MM.1S (cell line): ENCODE measurements at regions not wholly inside any gene's neighbourhood (a gene's known extent, or its start where the extent isn't known, plus 50 kb on each side); places are given as distances from the start of the nearest gene placed in this dataset.

Experiments used
- DNase-seq: peaks from one replicate; pipeline ENCODE4 v3.0.0-alpha.2; 2015
- H2AFZ ChIP-seq: fragments of 300-600 bp; sonication (generic); 2 replicates; pipeline ENCODE4 v1.6.0; 2016; ENCODE audit warnings: antibody characterized with exemption, low read length
- H3F3A ChIP-seq: fragments of 300-600 bp; sonication (generic); 2 replicates; pipeline ENCODE4 v1.6.1; 2016; ENCODE audit warnings: mild to moderate bottlenecking, antibody characterized with exemption, low read length, moderate library complexity, mixed read lengths; ENCODE audit not compliant: insufficient read depth
- H3K27ac ChIP-seq: fragments of 300-600 bp; sonication (generic); 2 replicates; pipeline ENCODE4 v1.5.1; 2016; ENCODE audit warnings: mild to moderate bottlenecking, low read length
- H3K27me3 ChIP-seq: fragments of 300-600 bp; sonication (generic); replicated peaks from 2 replicates; pipeline ENCODE4 v1.6.0; 2016; ENCODE audit warnings: low read length; ENCODE audit not compliant: insufficient read depth
- H3K36me3 ChIP-seq: fragments of 300-600 bp; sonication (generic); replicated peaks from 2 replicates; pipeline ENCODE4 v1.6.1; 2016; ENCODE audit warnings: mild to moderate bottlenecking, low read length, mixed read lengths; ENCODE audit not compliant: insufficient read depth
- H3K4me1 ChIP-seq: fragments of 300-600 bp; sonication (generic); 2 replicates; pipeline ENCODE4 v1.6.1; 2016; ENCODE audit warnings: low read length, mixed read lengths
- H3K4me2 ChIP-seq: fragments of 300-600 bp; sonication (generic); 2 replicates; pipeline ENCODE4 v1.6.0; 2016; ENCODE audit warnings: low read depth, low read length
- H3K4me3 ChIP-seq: fragments of 300-600 bp; sonication (generic); 2 replicates; pipeline ENCODE4 v1.5.1; 2016; ENCODE audit warnings: low read length, mixed read lengths
- H3K79me2 ChIP-seq: fragments of 300-600 bp; sonication (generic); 2 replicates; pipeline ENCODE4 v1.6.1; 2016; ENCODE audit warnings: mixed run types, low read length, mixed read lengths
- H3K9ac ChIP-seq: fragments of 300-600 bp; sonication (generic); 2 replicates; pipeline ENCODE4 v1.6.1; 2016; ENCODE audit warnings: low read length, mixed read lengths
- H3K9me2 ChIP-seq: fragments of 300-600 bp; sonication (generic); replicated peaks from 2 replicates; pipeline ENCODE4 v1.6.1; 2016; ENCODE audit warnings: mild to moderate bottlenecking, low read length, mixed read lengths; ENCODE audit not compliant: insufficient read depth
- H3K9me3 ChIP-seq: fragments of 300-600 bp; sonication (generic); replicated peaks from 2 replicates; pipeline ENCODE4 v1.6.1; 2016; ENCODE audit warnings: mild to moderate bottlenecking, low read length, mixed read lengths; ENCODE audit not compliant: insufficient read depth
- H4K20me1 ChIP-seq: fragments of 300-600 bp; sonication (generic); 2 replicates; pipeline ENCODE4 v1.6.1; 2016; ENCODE audit warnings: mild to moderate bottlenecking, low read length, moderate library complexity, mixed read lengths; ENCODE audit not compliant: insufficient read depth
- CTCF ChIP-seq: fragments of 300-600 bp; sonication (generic); IDR thresholded peaks from 2 replicates; pipeline ENCODE4 v1.5.1; 2016; ENCODE audit warnings: antibody characterized with exemption, low read length, mixed read lengths
- EZH2 ChIP-seq: fragments of 300-600 bp; sonication (generic); optimal IDR thresholded peaks from 2 replicates; pipeline ENCODE3; 2017; ENCODE audit warnings: low read depth, mild to moderate bottlenecking, antibody characterized with exemption, low read length, mixed read lengths
- EZH2phosphoT487 ChIP-seq: fragments of 300-600 bp; sonication (generic); IDR thresholded peaks from 2 replicates; pipeline ENCODE4 v1.6.1; 2018; ENCODE audit warnings: antibody characterized with exemption, low read length

- H3K9me2 ChIP-seq, result no peaks in the 10 kb centered on the region
- H3K4me3 ChIP-seq, result no peak overlapping the region
- H3F3A ChIP-seq, result no peaks in the 10 kb centered on the region
- H3K27ac ChIP-seq, result no peak overlapping the region
- H3K36me3 ChIP-seq, result no peaks in the 10 kb centered on the region
- H3K9ac ChIP-seq, result no peak overlapping the region
- H3K4me1 ChIP-seq, result no peaks in the 10 kb centered on the region
- H3K4me2 ChIP-seq, result no peak overlapping the region
- DNase-seq, result no peak
- H3K79me2 ChIP-seq, result no peaks in the 10 kb centered on the region
- H4K20me1 ChIP-seq, result no peaks in the 10 kb centered on the region
- H3K9me3 ChIP-seq, result no peaks in the 10 kb centered on the region
- no peak overlapping the region for H2AFZ ChIP-seq
- no peak for TF ChIP-seq EZH2
- TF ChIP-seq CTCF, result no peak
- no peak for TF ChIP-seq EZH2phosphoT487
- no peaks in the 10 kb centered on the region for H3K27me3 ChIP-seq
Measured at GRCh38 chr2:121010998-121011397, 274.0 kb downstream of the TFCP2L1 start.

DNA sequence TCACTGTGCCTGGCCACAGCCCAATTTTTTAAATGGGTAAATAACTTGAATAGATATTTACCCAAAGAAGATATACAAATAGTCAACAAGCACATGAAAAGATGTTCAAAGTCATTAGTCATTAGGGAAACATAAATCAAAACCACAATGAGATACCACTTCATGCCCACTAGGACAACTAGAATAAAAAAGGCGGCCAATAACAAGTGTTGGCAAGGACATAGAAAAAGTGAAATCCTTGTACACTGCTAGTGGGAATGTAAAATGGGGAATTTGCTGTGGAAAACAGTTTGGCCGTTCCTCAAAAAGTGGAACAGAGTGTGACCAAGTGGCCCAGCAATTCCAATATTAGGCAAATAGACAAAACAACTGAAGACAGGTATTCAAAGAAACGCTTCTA, 270.1 kb downstream of the TFCP2L1 start:
- Histone ChIP-seq H3K27me3 (no peaks in the 10 kb centered on the region), H3K36me3 (no peaks in the 10 kb centered on the region), H3K4me1 (no peaks in the 10 kb centered on the region), H3K79me2 (no peaks in the 10 kb centered on the region), H3K9me3 (no peaks in the 10 kb centered on the region), H3K9me2 (no peaks in the 10 kb centered on the region), H3K9ac (no peak overlapping the region), H2AFZ (no peak overlapping the region), H3K4me3 (no peak overlapping the region), H3K27ac (no peak overlapping the region), H3F3A (no peaks in the 10 kb centered on the region), H3K4me2 (no peak overlapping the region), H4K20me1 (no peaks in the 10 kb centered on the region)
- no peak for TF ChIP-seq CTCF
- no peak for DNase-seq

DNA sequence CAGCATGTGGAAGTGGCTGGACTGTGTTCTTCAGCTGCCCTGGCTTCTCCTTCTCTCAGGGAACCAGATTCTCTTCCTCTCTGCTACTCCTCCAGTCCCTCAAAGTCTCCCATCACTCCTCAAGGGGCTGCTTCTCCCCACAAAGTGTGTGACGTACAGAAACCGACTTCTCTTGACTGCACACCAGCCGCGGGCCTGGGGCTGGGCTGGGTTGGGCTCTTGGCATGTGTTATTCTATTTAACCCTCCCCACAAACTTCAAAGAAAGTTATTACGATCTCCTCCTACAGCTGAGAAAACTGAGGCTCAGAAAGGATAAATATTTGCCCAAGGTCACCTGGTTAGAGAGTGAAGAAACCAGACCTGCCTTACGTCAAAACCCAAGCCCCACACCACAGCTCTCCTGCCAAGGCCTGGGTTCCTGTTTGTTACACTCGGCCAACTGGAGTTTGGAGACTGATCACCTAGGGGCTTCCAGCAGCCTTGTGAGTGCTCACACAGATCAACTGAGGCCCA, 269.0 kb downstream of the TFCP2L1 start:
- H3K4me2 ChIP-seq, result no peak overlapping the region
- H4K20me1 ChIP-seq, result no peaks in the 10 kb centered on the region
- H3K36me3 ChIP-seq, result no peaks in the 10 kb centered on the region
- no peak overlapping the region for H3K27ac ChIP-seq
- H3K4me3 ChIP-seq, result no peak overlapping the region
- H3K9me3 ChIP-seq, result no peaks in the 10 kb centered on the region
- TF ChIP-seq EZH2phosphoT487 (no peak), EZH2 (no peak), CTCF (no peak)
- H3K4me1 ChIP-seq, result no peaks in the 10 kb centered on the region
- no peaks in the 10 kb centered on the region for H3K79me2 ChIP-seq
- no peaks in the 10 kb centered on the region for H3K27me3 ChIP-seq
- no peak overlapping the region for H3K9ac ChIP-seq
- no peaks in the 10 kb centered on the region for H3F3A ChIP-seq
- no peak for DNase-seq
- no peak overlapping the region for H2AFZ ChIP-seq
- no peaks in the 10 kb centered on the region for H3K9me2 ChIP-seq
